K562 (cell line): ENCODE measurements at regions not wholly inside any gene's neighbourhood (a gene's known extent, or its start where the extent isn't known, plus 50 kb on each side); places are given as distances from the start of the nearest gene placed in this dataset.

Experiments used
- ATF7 ChIP-seq: fragments of 450-650 bp; IDR thresholded peaks from 2 replicates; pipeline ENCODE4 v1.7.1; 2014; ENCODE audit warnings: mild to moderate bottlenecking, moderate library complexity
- CTCF ChIP-seq, 3 experiments: IDR thresholded peaks in 2 of 3; conservative IDR thresholded peaks in 1 of 3; 2 replicates each; pipeline ENCODE4 v1.5.1; 2011 to 2012; ENCODE audit warnings: low read length in 3 of 3, mild to moderate bottlenecking in 3 of 3, control low read depth in 2 of 3, improper control_type of control experiment in 1 of 3, inconsistent platforms in 1 of 3, low read depth in 1 of 3, mixed read lengths in 1 of 3, moderate library complexity in 1 of 3; ENCODE audit not compliant: insufficient read depth in 2 of 3
- GATA2 ChIP-seq: sonication (generic); formaldehyde crosslinking; IDR thresholded peaks from 2 replicates; pipeline ENCODE4 v1.4.0; 2020; ENCODE audit warnings: mild to moderate bottlenecking, missing genetic modification reagents
- KAT7 ChIP-seq: sonication (generic); formaldehyde crosslinking; IDR thresholded peaks from 2 replicates; pipeline ENCODE4 v1.8.0; 2022; ENCODE audit warnings: missing genetic modification reagents, mild to moderate bottlenecking, borderline replicate concordance
- PHF8 ChIP-seq: fragments of 200-600 bp; sonication (generic); IDR thresholded peaks from 2 replicates; pipeline ENCODE4 v1.6.1; 2012; ENCODE audit warnings: mixed run types, mild to moderate bottlenecking, inconsistent platforms, low read length, moderate library complexity, borderline replicate concordance
- POLR2A ChIP-seq: fragments of 450-650 bp; conservative IDR thresholded peaks from 2 replicates; pipeline ENCODE4 v1.6.1; 2016
- RCOR1 ChIP-seq, 2 experiments: IDR thresholded peaks; 2 replicates each; pipeline ENCODE4 v1.6.1; 2012; ENCODE audit warnings: low read depth in 2 of 2, low read length in 2 of 2, borderline replicate concordance in 1 of 2, improper control_type of control experiment in 1 of 2
- SETDB1 ChIP-seq: IDR thresholded peaks from one replicate; pipeline ENCODE4 v1.6.1; 2012; ENCODE audit warnings: low read length, control low read depth, inconsistent platforms
- SIN3A ChIP-seq, 2 experiments: fragments of 150-350 bp in 1 of 2; IDR thresholded peaks; 2 replicates each; pipeline ENCODE4 v1.6.1; 2011 to 2016; ENCODE audit warnings: borderline replicate concordance in 2 of 2, low read depth in 2 of 2, low read length in 2 of 2, mild to moderate bottlenecking in 2 of 2, moderate library complexity in 2 of 2; ENCODE audit not compliant: control insufficient read depth in 1 of 2
- SOX6 ChIP-seq: fragments of 450-650 bp; IDR thresholded peaks from 2 replicates; pipeline ENCODE4 v1.6.1; 2014; ENCODE audit warnings: mild to moderate bottlenecking
- TAL1 ChIP-seq: fragments of 450-650 bp; IDR thresholded peaks from 2 replicates; pipeline ENCODE4 v1.6.1; 2016; ENCODE audit warnings: mild to moderate bottlenecking
- TRIM24 ChIP-seq, 2 experiments: fragments of 450-650 bp; IDR thresholded peaks; 2 replicates each; pipeline ENCODE4 v1.6.1; 2016
- ZC3H11A ChIP-seq: IDR thresholded peaks from 2 replicates; pipeline ENCODE4 v1.6.1; 2012; ENCODE audit warnings: low read depth, low read length, improper control_type of control experiment
- ZKSCAN8 ChIP-seq: fragments of 200-800 bp; sonication (Bioruptor generic); IDR thresholded peaks from 2 replicates; pipeline ENCODE4 v1.6.1; 2016; ENCODE audit warnings: missing genetic modification characterization, missing compliant biosample characterization

GRCh38 chrX:8349816-8350544, 114.7 kb upstream of the VCX3B start:
- no peak for TF ChIP-seq ZKSCAN8 (CRISPR knock-in tag)
- TF ChIP-seq POLR2A = no peak
- no peak for TF ChIP-seq TRIM24 (IDR thresholded peaks at IDR 0.05)
- TF ChIP-seq SOX6 = no peak
- TF ChIP-seq ZC3H11A = no peak
- TF ChIP-seq SIN3A (IDR thresholded peaks at IDR 0.05; ENCODE audit: borderline replicate concordance in 2 of 2, control insufficient read depth in 1 of 2, low read depth in 2 of 2, low read length in 2 of 2) = no peak
- no peak for TF ChIP-seq GATA2 (CRISPR knock-in tag)
- no peak for TF ChIP-seq KAT7
- TF ChIP-seq CTCF (IDR thresholded peaks at IDR 0.05 in 2 of 3, conservative IDR thresholded peaks at IDR 0.05 in 1 of 3; ENCODE audit: insufficient read depth in 2 of 3, low read depth in 1 of 3, low read length in 3 of 3) = no peak
- no peak for TF ChIP-seq TAL1
- TF ChIP-seq RCOR1 (IDR thresholded peaks at IDR 0.05; ENCODE audit: borderline replicate concordance in 1 of 2, low read depth in 2 of 2, low read length in 2 of 2) = no peak
- TF ChIP-seq ATF7 = no peak
- no peak for TF ChIP-seq PHF8
- no peak for TF ChIP-seq SETDB1
